ENCODE measurements at regions not wholly inside any gene's neighbourhood (a gene's known extent, or its start where the extent isn't known, plus 50 kb on each side); places are given as distances from the start of the nearest gene placed in this dataset.

DNA sequence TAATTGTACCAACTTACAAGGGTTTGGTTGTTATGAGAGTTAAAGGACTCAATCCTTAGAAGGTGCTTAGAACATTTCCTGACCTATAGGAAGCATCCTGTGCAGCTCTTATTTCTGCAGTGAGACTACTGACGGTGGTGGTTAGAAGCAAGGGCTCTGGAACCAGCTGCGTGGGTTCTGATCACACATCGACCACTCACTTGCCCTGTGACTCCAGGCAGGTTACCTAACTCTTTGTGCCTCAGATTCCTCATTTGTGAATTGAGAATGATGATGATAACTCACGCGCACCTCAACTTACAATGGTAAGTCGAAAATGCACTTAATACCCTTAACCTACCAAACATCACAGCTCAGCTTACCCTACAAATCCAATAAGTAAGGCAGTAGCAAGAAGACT is 80.7 kb upstream of the SPATA12 start:
- H2BK15ac ChIP-seq (ENCODE audit: low read length) = no peak overlapping the region
- H4K20me1 ChIP-seq (replicated peaks in 1 of 2; ENCODE audit: control insufficient read depth in 1 of 2, insufficient read depth in 2 of 2, low read length in 2 of 2) = no peaks in the 10 kb centered on the region
- no peak overlapping the region for H2AK5ac ChIP-seq (ENCODE audit: low read depth, low read length)
- H3K14ac ChIP-seq (ENCODE audit: insufficient read length) = no peak overlapping the region
- no peak for DNase-seq (ENCODE audit: low read depth in 1 of 2, low spot score in 2 of 2)
- no peak overlapping the region for H3K4me2 ChIP-seq (ENCODE audit: insufficient read depth in 1 of 2, low read depth in 2 of 2, low read length in 2 of 2)
- H3K27me3 ChIP-seq (replicated peaks in 1 of 4; ENCODE audit: control insufficient read depth in 3 of 4, extremely low read depth in 1 of 4, insufficient read depth in 3 of 4, low read length in 3 of 4) = no peaks in the 10 kb centered on the region
- no peaks in the 10 kb centered on the region for H3K23me2 ChIP-seq (ENCODE audit: low read depth, low read length)
- TF ChIP-seq CBX8 (IDR thresholded peaks at IDR 0.05; ENCODE audit: borderline replicate concordance, low read depth, low read length) = no peak
- no peak for TF ChIP-seq TCF12 (IDR thresholded peaks at IDR 0.05; ENCODE audit: low read depth, low read length)
- no peak for TF ChIP-seq SIN3A (conservative IDR thresholded peaks at IDR 0.05 in 1 of 2, IDR thresholded peaks at IDR 0.05 in 1 of 2; ENCODE audit: low read depth in 1 of 2, low read length in 2 of 2)
- no peak for TF ChIP-seq SAP30 (IDR thresholded peaks at IDR 0.05; ENCODE audit: insufficient read depth, insufficient replicate concordance, low read length)
- TF ChIP-seq SRF (IDR thresholded peaks at IDR 0.05; ENCODE audit: low read depth, low read length) = no peak
- no peak for TF ChIP-seq SP4 (IDR thresholded peaks at IDR 0.05; ENCODE audit: low read length)
- no peak overlapping the region for H3K27ac ChIP-seq (ENCODE audit: low read depth, low read length)
- H3K36me3 ChIP-seq (ENCODE audit: control insufficient read depth in 2 of 4, insufficient read depth in 4 of 4, low read length in 3 of 4) = no peaks in the 10 kb centered on the region
- H4K8ac ChIP-seq (ENCODE audit: extremely low read depth, insufficient read depth, low read length) = no peak overlapping the region
- no peaks in the 10 kb centered on the region for H3K79me2 ChIP-seq (ENCODE audit: control insufficient read depth in 1 of 2, insufficient read depth in 2 of 2, low read length in 2 of 2)
- H2AFZ ChIP-seq (ENCODE audit: low read length) = no peak overlapping the region
- no peaks in the 10 kb centered on the region for H3K4me1 ChIP-seq (replicated peaks in 1 of 4; ENCODE audit: control insufficient read depth in 3 of 4, insufficient read depth in 4 of 4, low read length in 3 of 4)
- no peak for FAIRE-seq
- H3K56ac ChIP-seq (replicated peaks; ENCODE audit: insufficient read length, low read depth, low read length) = no peak overlapping the region
- H3K79me1 ChIP-seq (ENCODE audit: low read depth, low read length) = no peaks in the 10 kb centered on the region
- no peak overlapping the region for H3K18ac ChIP-seq (ENCODE audit: extremely low read depth, low read length)
- H4K91ac ChIP-seq (replicated peaks; ENCODE audit: insufficient read length, low read length) = no peak overlapping the region
- no peak overlapping the region for H3K4me3 ChIP-seq (ENCODE audit: extremely low read depth in 1 of 4, insufficient read depth in 2 of 4, low read depth in 3 of 4, low read length in 4 of 4)
- H3K23ac ChIP-seq (ENCODE audit: insufficient read length) = no peak overlapping the region
- 89% methylated on average over 6 of the region's 6 CpGs; no CpG with 5 or more reads in 1 of the 2 experiments for WGBS, 2 experiments (ENCODE audit: extremely low coverage in 1 of 2, insufficient coverage in 1 of 2, insufficient read length in 1 of 2, insufficient replicate concordance in 2 of 2, low coverage in 1 of 2, low lambda C conversion rate in 2 of 2, missing lambda C conversion rate in 1 of 2)
- H4K5ac ChIP-seq (ENCODE audit: insufficient read length, low read depth, low read length) = no peak overlapping the region
- no peak overlapping the region for H3K9ac ChIP-seq (replicated peaks in 1 of 4; ENCODE audit: extremely low read depth in 1 of 4, low read depth in 3 of 4, low read length in 3 of 4)
- no peak overlapping the region for H2BK5ac ChIP-seq (ENCODE audit: low read depth, low read length)
- H2BK120ac ChIP-seq (replicated peaks; ENCODE audit: low read depth, low read length) = no peak overlapping the region
- H3K4ac ChIP-seq (replicated peaks; ENCODE audit: insufficient read length, low read depth, low read length) = no peak overlapping the region
- ChIA-PET POLR2A (ENCODE audit: partially characterized antibody) (no interaction called here), CTCF (ENCODE audit: partially characterized antibody) (interaction anchor here (0.6 to 5.3 kb wide), 4 partner anchors 10 to 277 kb away, joined by 3 to 34 read pairs (median 12); no protein-coding TSS in a partner anchor)
- H2BK20ac ChIP-seq (ENCODE audit: low read length) = no peak overlapping the region
- H3K9me3 ChIP-seq (ENCODE audit: insufficient read depth in 2 of 2, low read depth in 1 of 2, low read length in 1 of 2) = no peaks in the 10 kb centered on the region
- H2BK12ac ChIP-seq (ENCODE audit: low read depth, low read length) = no peak overlapping the region
